ENCODE measurements at regions not wholly inside any gene's neighbourhood (a gene's known extent, or its start where the extent isn't known, plus 50 kb on each side); places are given as distances from the start of the nearest gene placed in this dataset.

DNA sequence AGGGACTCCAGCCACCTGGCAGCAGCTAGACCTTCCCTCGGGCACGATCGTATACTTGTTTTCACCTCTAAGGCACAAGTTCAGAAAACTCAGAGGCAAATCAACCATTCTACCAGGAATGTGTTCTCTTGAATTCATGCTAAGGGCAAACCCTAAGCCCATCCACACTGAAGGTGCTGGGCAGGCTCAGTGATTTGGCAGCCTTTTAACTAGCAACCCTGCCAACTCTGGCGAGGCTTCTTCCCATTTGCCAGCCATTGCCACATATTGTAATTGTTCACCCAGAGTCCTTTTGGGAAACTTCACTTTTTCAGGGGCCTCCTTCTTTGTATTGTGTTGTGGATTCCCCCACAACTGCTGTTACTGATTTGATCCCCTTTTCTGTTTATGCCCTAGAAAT, 298.6 kb upstream of the LDB2 start:
- TF ChIP-seq, protein P1, sequence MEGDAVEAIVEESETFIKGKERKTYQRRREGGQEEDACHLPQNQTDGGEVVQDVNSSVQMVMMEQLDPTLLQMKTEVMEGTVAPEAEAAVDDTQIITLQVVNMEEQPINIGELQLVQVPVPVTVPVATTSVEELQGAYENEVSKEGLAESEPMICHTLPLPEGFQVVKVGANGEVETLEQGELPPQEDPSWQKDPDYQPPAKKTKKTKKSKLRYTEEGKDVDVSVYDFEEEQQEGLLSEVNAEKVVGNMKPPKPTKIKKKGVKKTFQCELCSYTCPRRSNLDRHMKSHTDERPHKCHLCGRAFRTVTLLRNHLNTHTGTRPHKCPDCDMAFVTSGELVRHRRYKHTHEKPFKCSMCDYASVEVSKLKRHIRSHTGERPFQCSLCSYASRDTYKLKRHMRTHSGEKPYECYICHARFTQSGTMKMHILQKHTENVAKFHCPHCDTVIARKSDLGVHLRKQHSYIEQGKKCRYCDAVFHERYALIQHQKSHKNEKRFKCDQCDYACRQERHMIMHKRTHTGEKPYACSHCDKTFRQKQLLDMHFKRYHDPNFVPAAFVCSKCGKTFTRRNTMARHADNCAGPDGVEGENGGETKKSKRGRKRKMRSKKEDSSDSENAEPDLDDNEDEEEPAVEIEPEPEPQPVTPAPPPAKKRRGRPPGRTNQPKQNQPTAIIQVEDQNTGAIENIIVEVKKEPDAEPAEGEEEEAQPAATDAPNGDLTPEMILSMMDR (IDR thresholded peaks at IDR 0.05; ENCODE audit: unreplicated experiment) = no peak
- no peaks in the 10 kb centered on the region for H3K36me3 Mint-ChIP-seq (ENCODE audit: insufficient read depth, unreplicated experiment)
- H3K9me3 Mint-ChIP-seq (ENCODE audit: low read depth, unreplicated experiment) = no peaks in the 10 kb centered on the region
- intact Hi-C loops (cut with micrococcal nuclease; ENCODE audit: unreplicated experiment) = no loop called here
- no TSS peak for BruUV-seq (replicated peaks)
- DNase-seq = no peak
- no peak overlapping the region for H3K4me3 Mint-ChIP-seq (ENCODE audit: low read depth, unreplicated experiment)
- H3K27ac Mint-ChIP-seq (ENCODE audit: unreplicated experiment) = no peak overlapping the region
- H3K27me3 Mint-ChIP-seq (ENCODE audit: unreplicated experiment) = no peaks in the 10 kb centered on the region
- CTCF ChIA-PET = no interaction called here
- no peaks in the 10 kb centered on the region for H3K4me1 Mint-ChIP-seq (ENCODE audit: low read depth, unreplicated experiment)

DNA sequence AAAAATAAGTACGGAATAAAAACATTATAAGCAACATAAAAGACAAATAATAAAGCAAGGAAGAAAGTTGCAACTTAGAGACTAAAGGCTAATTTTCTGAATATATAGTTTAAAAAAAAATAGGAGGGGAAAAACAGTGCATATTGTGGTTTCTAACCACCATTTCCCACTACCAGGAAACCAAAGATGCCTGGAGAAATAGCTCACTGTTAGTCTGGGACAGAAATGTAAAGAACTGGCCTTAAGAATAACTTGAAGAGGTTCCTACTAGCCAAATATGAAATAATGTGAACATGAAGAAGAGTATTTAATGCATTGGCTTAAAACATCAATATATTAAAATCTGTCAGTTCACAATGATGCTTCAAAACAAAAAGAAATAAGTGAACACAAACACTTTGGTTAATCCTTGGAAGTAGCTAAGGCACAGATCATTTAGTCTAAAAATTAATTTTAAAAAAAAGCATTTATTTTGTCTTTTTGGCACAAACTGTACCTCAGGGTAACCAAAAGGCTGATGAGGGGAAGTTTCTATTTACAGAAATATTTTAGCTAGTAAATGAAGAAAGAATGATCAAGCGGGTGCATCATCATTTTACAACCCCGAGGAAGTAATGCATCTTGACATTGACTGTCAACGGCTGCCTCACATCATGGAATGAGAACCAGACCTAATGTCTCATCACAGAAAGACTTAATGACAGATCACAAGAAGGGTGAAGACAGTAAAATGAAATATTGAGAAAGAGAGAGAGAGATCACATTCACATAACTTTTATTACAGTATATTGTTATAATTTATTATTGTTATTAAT, 297.2 kb upstream of the LDB2 start:
- Mint-ChIP-seq H3K4me3 (ENCODE audit: low read depth, unreplicated experiment) (no peak overlapping the region), H3K27ac (ENCODE audit: unreplicated experiment) (no peak overlapping the region), H3K4me1 (ENCODE audit: low read depth, unreplicated experiment) (no peaks in the 10 kb centered on the region), H3K27me3 (ENCODE audit: unreplicated experiment) (no peaks in the 10 kb centered on the region), H3K36me3 (ENCODE audit: insufficient read depth, unreplicated experiment) (no peaks in the 10 kb centered on the region), H3K9me3 (ENCODE audit: low read depth, unreplicated experiment) (no peaks in the 10 kb centered on the region)
- DNase-seq = no peak
- CTCF ChIA-PET = no interaction called here
- intact Hi-C loops (cut with micrococcal nuclease; ENCODE audit: unreplicated experiment) = no loop called here
- TF ChIP-seq, protein P1 (IDR thresholded peaks at IDR 0.05; ENCODE audit: unreplicated experiment) = no peak
- no TSS peak for BruUV-seq (replicated peaks)

DNA sequence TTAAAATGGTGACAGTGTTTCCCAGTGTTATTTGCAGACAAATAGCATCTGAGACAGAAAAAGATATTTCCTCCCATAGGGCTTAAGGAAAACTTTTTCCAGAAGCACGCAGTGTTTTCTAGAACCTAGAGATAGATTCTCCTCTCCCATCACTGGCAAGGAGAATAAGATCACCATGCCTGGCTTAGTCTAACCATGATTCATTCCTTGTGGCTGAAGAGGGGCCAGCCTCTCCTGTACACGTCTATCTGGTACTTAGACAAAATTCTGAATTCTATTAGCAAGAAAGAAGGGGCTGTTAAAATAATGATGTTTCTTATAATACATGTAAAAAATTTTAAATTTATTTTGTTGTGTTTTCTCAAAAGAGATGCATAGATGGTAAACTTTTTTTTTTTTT, 296.1 kb upstream of the LDB2 start:
- no peak overlapping the region for H3K27ac Mint-ChIP-seq (ENCODE audit: unreplicated experiment)
- no peaks in the 10 kb centered on the region for H3K36me3 Mint-ChIP-seq (ENCODE audit: insufficient read depth, unreplicated experiment)
- TF ChIP-seq, protein P1 (IDR thresholded peaks at IDR 0.05; ENCODE audit: unreplicated experiment) = no peak
- H3K9me3 Mint-ChIP-seq (ENCODE audit: low read depth, unreplicated experiment) = peaks cover 3% of the 10 kb centered on the region
- no peak for DNase-seq
- no peaks in the 10 kb centered on the region for H3K4me1 Mint-ChIP-seq (ENCODE audit: low read depth, unreplicated experiment)
- no TSS peak for BruUV-seq (replicated peaks)
- intact Hi-C loops (cut with micrococcal nuclease; ENCODE audit: unreplicated experiment) = no loop called here
- H3K27me3 Mint-ChIP-seq (ENCODE audit: unreplicated experiment) = no peaks in the 10 kb centered on the region
- CTCF ChIA-PET = no interaction called here
- H3K4me3 Mint-ChIP-seq (ENCODE audit: low read depth, unreplicated experiment) = no peak overlapping the region

DNA sequence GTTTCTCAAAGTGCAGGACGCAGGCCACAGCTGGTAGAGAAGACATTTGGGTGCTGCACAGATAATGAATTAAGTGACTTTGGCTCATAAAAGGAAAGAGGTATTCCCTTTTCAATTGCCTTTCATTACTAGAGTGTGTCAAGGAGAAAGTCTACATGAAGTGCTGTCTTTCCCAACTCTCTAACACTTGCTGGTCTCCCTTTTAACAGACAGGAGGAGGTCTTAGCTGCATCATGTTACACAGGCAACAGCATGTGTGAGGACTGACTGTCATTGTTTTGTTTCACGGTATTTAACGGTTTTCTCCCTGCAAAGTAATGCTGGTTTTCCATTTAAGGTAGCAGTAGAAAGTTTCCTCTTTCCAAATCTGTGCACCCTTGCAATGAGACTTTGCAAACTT, 291.3 kb upstream of the LDB2 start:
- H3K27ac Mint-ChIP-seq (ENCODE audit: unreplicated experiment) = no peak overlapping the region
- intact Hi-C loops (cut with micrococcal nuclease; ENCODE audit: unreplicated experiment) = no loop called here
- CTCF ChIA-PET = no interaction called here
- H3K4me1 Mint-ChIP-seq (ENCODE audit: low read depth, unreplicated experiment) = no peaks in the 10 kb centered on the region
- H3K27me3 Mint-ChIP-seq (ENCODE audit: unreplicated experiment) = no peaks in the 10 kb centered on the region
- no peak overlapping the region for H3K4me3 Mint-ChIP-seq (ENCODE audit: low read depth, unreplicated experiment)
- H3K36me3 Mint-ChIP-seq (ENCODE audit: insufficient read depth, unreplicated experiment) = no peaks in the 10 kb centered on the region
- peaks cover 8% of the 10 kb centered on the region for H3K9me3 Mint-ChIP-seq (ENCODE audit: low read depth, unreplicated experiment)
- no peak for DNase-seq
- TF ChIP-seq, protein P1 (IDR thresholded peaks at IDR 0.05; ENCODE audit: unreplicated experiment) = no peak
- BruUV-seq (replicated peaks) = no TSS peak
